SU-DHL-6 (cell line): ENCODE measurements at regions not wholly inside any gene's neighbourhood (a gene's known extent, or its start where the extent isn't known, plus 50 kb on each side); places are given as distances from the start of the nearest gene placed in this dataset.
"Not testable (repeated sequence)": the region's sequence is repeated elsewhere in the genome, so short reads cannot be mapped to it uniquely, and the experiment has no call there.

Experiments
- H2AFZ ChIP-seq: fragments of 200-600 bp; sonication (generic); 2 replicates; pipeline ENCODE4 v1.6.1; 2014; ENCODE audit warnings: low read depth, mild to moderate bottlenecking, moderate library complexity, mixed read lengths, antibody characterized with exemption, low read length; ENCODE audit not compliant: severe bottlenecking
- H3F3A ChIP-seq: fragments of 200-600 bp; shearing (Covaris generic); 2 replicates; pipeline ENCODE4 v1.6.0; 2016; ENCODE audit warnings: antibody characterized with exemption, mild to moderate bottlenecking; ENCODE audit not compliant: insufficient read depth
- H3K27ac ChIP-seq: fragments of 200-600 bp; sonication (generic); 2 replicates; pipeline ENCODE4 v1.5.1; 2016; ENCODE audit warnings: low read depth, mild to moderate bottlenecking, low read length, moderate library complexity, mixed read lengths
- H3K27me3 ChIP-seq: fragments of 200-600 bp; sonication (generic), shearing (Covaris generic); 2 replicates; pipeline ENCODE4 v1.6.0; 2014; ENCODE audit warnings: mild to moderate bottlenecking, low read length
- H3K36me3 ChIP-seq: fragments of 200-600 bp; sonication (generic); 2 replicates; pipeline ENCODE4 v1.6.1; 2014; ENCODE audit warnings: mild to moderate bottlenecking, low read length, mixed read lengths
- H3K4me2 ChIP-seq: fragments of 300-600, 200-600 bp; shearing (Covaris generic), sonication (generic); 2 replicates; pipeline ENCODE4 v1.6.0; 2014; ENCODE audit warnings: low read length, low read depth, mild to moderate bottlenecking; ENCODE audit not compliant: poor library complexity, severe bottlenecking
- H3K4me3 ChIP-seq: fragments of 200-600 bp; sonication (generic); 2 replicates; pipeline ENCODE4 v1.5.1; 2014; ENCODE audit warnings: antibody characterized with exemption, low read length, mild to moderate bottlenecking, mixed read lengths; ENCODE audit not compliant: insufficient read depth, poor library complexity, severe bottlenecking
- H3K79me2 ChIP-seq: fragments of 200-600 bp; sonication (generic); 2 replicates; pipeline ENCODE4 v1.6.1; 2014; ENCODE audit warnings: mild to moderate bottlenecking, low read length, moderate library complexity; ENCODE audit not compliant: insufficient read depth
- H3K9ac ChIP-seq: fragments of 200-600 bp; sonication (generic); 2 replicates; pipeline ENCODE4 v1.7.0; 2014; ENCODE audit warnings: mild to moderate bottlenecking, low read length
- H3K9me2 ChIP-seq: fragments of 200-600 bp; sonication (generic); replicated peaks from 2 replicates; pipeline ENCODE4 v1.6.1; 2014; ENCODE audit warnings: low read length; ENCODE audit not compliant: insufficient read depth
- H3K9me3 ChIP-seq: fragments of 200-600 bp; sonication (generic); 2 replicates; pipeline ENCODE4 v1.6.1; 2014; ENCODE audit warnings: low read length, mixed read lengths; ENCODE audit not compliant: insufficient read depth
- H4K20me1 ChIP-seq: fragments of 200-600 bp; sonication (generic); 2 replicates; pipeline ENCODE4 v1.6.1; 2014; ENCODE audit warnings: low read depth, mild to moderate bottlenecking, antibody characterized with exemption, low read length, moderate library complexity, mixed read lengths
- CTCF ChIP-seq: fragments of 200-600 bp; sonication (generic); IDR thresholded peaks from one replicate; pipeline ENCODE4 v1.5.1; 2017; ENCODE audit warnings: antibody characterized with exemption, mild to moderate bottlenecking, low read length, moderate library complexity; ENCODE audit not compliant: insufficient read depth, poor library complexity, severe bottlenecking
- EZH2phosphoT487 ChIP-seq: fragments of 200-600 bp; sonication (generic), shearing (Covaris generic); conservative IDR thresholded peaks from 2 replicates; pipeline ENCODE4 v1.6.1; 2018; ENCODE audit warnings: mild to moderate bottlenecking, antibody characterized with exemption, low read length, moderate library complexity, mixed read lengths

- Histone ChIP-seq H4K20me1 (no peaks in the 10 kb centered on the region), H3K4me2 (no peak overlapping the region), H3K9me3 (no peaks in the 10 kb centered on the region), H3K79me2 (no peaks in the 10 kb centered on the region), H3K27me3 (no peaks in the 10 kb centered on the region), H3K4me3 (no peak overlapping the region), H3K27ac (no peak overlapping the region), H3K36me3 (no peaks in the 10 kb centered on the region), H2AFZ (no peak overlapping the region), H3K9ac (no peak overlapping the region), H3F3A (no peaks in the 10 kb centered on the region), H3K9me2 (no peaks in the 10 kb centered on the region)
- TF ChIP-seq EZH2phosphoT487 (no peak), CTCF (no peak)
Observed at GRCh38 chr4:130034876-130035275, 938.9 kb downstream of the C4orf33 start.

GRCh38 chr4:130035391-130035790 lies 939.4 kb downstream of the C4orf33 start:
- Histone ChIP-seq H4K20me1 (no peaks in the 10 kb centered on the region), H3K4me2 (no peak overlapping the region), H2AFZ (no peak overlapping the region), H3K9me2 (no peaks in the 10 kb centered on the region), H3K9me3 (no peaks in the 10 kb centered on the region), H3K4me3 (no peak overlapping the region), H3K27me3 (no peaks in the 10 kb centered on the region), H3K79me2 (no peaks in the 10 kb centered on the region), H3K36me3 (no peaks in the 10 kb centered on the region), H3K27ac (no peak overlapping the region), H3K9ac (no peak overlapping the region), H3F3A (no peaks in the 10 kb centered on the region)
- no peak for TF ChIP-seq CTCF
- no peak for TF ChIP-seq EZH2phosphoT487

GRCh38 chr4:130037866-130038265 lies 941.9 kb downstream of the C4orf33 start:
- H3K79me2 ChIP-seq, H3K9me3 ChIP-seq, H2AFZ ChIP-seq, H3K4me3 ChIP-seq, H3K4me2 ChIP-seq, H3K9ac ChIP-seq, H3F3A ChIP-seq, H3K27ac ChIP-seq, H3K9me2 ChIP-seq, H4K20me1 ChIP-seq, H3K27me3 ChIP-seq, H3K36me3 ChIP-seq: not testable (repeated sequence)

- H3K9me3 ChIP-seq, H3F3A ChIP-seq, H3K4me2 ChIP-seq, H2AFZ ChIP-seq, H3K79me2 ChIP-seq, H4K20me1 ChIP-seq, H3K9me2 ChIP-seq, H3K9ac ChIP-seq, H3K27me3 ChIP-seq, H3K27ac ChIP-seq, H3K36me3 ChIP-seq, H3K4me3 ChIP-seq: not testable (repeated sequence)
Observed at GRCh38 chr4:130038540-130038939, 942.6 kb downstream of the C4orf33 start.
